HFFc6 (cell line): ENCODE measurements at regions not wholly inside any gene's neighbourhood (a gene's known extent, or its start where the extent isn't known, plus 50 kb on each side); places are given as distances from the start of the nearest gene placed in this dataset.

Experiments used
- DNase-seq: peaks from one replicate; pipeline ENCODE4 v3.0.0-alpha.2; 2018
- H3K27ac Mint-ChIP-seq: 2 replicates; pipeline ENCODE4 v1.8.0; 2020; ENCODE audit warnings: mild to moderate bottlenecking, mixed read lengths
- H3K27me3 Mint-ChIP-seq: 2 replicates; pipeline ENCODE4 v1.8.0; 2021; ENCODE audit warnings: mild to moderate bottlenecking, moderate library complexity, mixed read lengths; ENCODE audit not compliant: insufficient read depth
- H3K36me3 Mint-ChIP-seq: 2 replicates; pipeline ENCODE4 v1.8.0; 2021; ENCODE audit warnings: low read depth, mixed read lengths
- H3K4me1 Mint-ChIP-seq: 2 replicates; pipeline ENCODE4 v1.8.0; 2020; ENCODE audit warnings: low read depth, mixed read lengths
- H3K4me3 Mint-ChIP-seq: 2 replicates; pipeline ENCODE4 v1.8.0; 2020; ENCODE audit warnings: mild to moderate bottlenecking, moderate library complexity, mixed read lengths
- H3K9me3 Mint-ChIP-seq: 2 replicates; pipeline ENCODE4 v1.8.0; 2020; ENCODE audit warnings: mild to moderate bottlenecking, mixed read lengths
- TF ChIP-seq, protein P1 (sequence below): fragments of 200-600 bp; sonication (generic); IDR thresholded peaks from 2 replicates; pipeline ENCODE4 v1.5.0; 2021; ENCODE audit warnings: antibody characterized with exemption, mild to moderate bottlenecking

DNA sequence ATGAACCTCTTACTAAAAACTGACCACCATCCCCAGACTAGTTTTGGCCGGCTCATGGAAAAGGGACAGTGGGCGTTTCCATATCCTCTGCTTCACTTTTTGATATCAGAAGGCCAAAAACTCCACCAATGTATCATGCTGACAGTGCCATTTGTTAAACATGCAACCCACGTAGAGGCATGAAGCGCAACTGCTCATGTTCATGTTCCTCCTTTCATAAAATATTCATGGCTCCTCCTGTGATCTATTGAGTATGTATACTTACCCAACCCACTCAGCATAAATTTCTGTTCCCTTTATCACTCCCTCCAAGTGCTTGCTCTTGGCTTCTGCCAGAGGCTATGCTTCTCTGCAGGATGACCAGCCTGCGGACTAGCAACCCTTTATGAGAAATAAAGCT lies 58.7 kb upstream of the TGFBR2 start:
- Mint-ChIP-seq H3K27ac (no peak overlapping the region), H3K36me3 (peaks cover 10% of the 10 kb centered on the region; the same call in 1 of the 2 replicates), H3K27me3 (peaks cover 4% of the 10 kb centered on the region; the same call in 1 of the 2 replicates), H3K9me3 (peaks cover 11% of the 10 kb centered on the region; the same call in 1 of the 2 replicates), H3K4me3 (no peak overlapping the region), H3K4me1 (peaks cover 21% of the 10 kb centered on the region)
- TF ChIP-seq, protein P1, sequence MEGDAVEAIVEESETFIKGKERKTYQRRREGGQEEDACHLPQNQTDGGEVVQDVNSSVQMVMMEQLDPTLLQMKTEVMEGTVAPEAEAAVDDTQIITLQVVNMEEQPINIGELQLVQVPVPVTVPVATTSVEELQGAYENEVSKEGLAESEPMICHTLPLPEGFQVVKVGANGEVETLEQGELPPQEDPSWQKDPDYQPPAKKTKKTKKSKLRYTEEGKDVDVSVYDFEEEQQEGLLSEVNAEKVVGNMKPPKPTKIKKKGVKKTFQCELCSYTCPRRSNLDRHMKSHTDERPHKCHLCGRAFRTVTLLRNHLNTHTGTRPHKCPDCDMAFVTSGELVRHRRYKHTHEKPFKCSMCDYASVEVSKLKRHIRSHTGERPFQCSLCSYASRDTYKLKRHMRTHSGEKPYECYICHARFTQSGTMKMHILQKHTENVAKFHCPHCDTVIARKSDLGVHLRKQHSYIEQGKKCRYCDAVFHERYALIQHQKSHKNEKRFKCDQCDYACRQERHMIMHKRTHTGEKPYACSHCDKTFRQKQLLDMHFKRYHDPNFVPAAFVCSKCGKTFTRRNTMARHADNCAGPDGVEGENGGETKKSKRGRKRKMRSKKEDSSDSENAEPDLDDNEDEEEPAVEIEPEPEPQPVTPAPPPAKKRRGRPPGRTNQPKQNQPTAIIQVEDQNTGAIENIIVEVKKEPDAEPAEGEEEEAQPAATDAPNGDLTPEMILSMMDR: no peak
- DNase-seq: no peak

DNA sequence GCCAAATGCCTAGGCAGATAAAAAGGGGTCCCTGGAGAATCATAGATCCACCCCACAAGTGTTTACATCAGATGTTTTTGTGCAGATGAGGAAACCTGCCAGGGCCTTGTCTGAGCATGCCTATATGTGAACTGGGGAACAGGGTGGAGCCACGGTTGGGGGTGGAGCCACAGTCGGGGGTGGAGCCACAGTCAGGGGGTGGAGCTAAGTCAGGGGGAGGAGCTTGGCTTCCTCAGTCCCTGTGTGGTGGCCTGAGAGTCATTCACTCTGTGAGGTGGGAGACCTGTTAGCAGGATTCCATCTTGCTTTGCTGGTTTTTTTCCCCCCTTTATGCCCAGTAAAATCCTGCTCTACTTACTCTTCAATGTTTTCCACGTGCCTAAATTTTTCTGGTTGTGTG lies 57.8 kb upstream of the TGFBR2 start:
- Mint-ChIP-seq H3K9me3 (peaks cover 11% of the 10 kb centered on the region; the same call in 1 of the 2 replicates), H3K27me3 (peaks cover 4% of the 10 kb centered on the region; the same call in 1 of the 2 replicates), H3K36me3 (peaks cover 10% of the 10 kb centered on the region; the same call in 1 of the 2 replicates), H3K4me3 (no peak overlapping the region), H3K4me1 (peaks cover 23% of the 10 kb centered on the region), H3K27ac (no peak overlapping the region)
- no peak for DNase-seq
- TF ChIP-seq, protein P1: no peak

DNA sequence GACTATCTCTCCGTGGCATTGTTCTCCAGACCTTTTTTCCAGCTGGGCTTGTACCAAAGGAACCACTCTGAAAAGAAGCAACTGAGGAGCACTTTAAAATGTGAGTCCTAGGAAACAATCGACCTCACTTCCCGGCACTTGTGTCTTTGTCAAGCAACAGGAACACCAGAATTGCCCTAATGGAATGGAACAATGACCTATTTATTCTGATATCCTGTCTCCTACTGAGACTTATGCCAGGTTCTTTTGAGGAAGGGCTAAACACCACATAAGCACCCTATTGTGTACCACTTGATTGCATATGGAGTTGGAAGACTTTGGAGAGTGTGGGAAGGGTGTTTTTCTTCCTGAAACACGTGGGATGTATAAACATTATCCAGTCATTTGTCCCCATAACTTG lies 56.8 kb upstream of the TGFBR2 start:
- Mint-ChIP-seq H3K27ac (no peak overlapping the region), H3K9me3 (peaks cover 11% of the 10 kb centered on the region; the same call in 1 of the 2 replicates)

DNA sequence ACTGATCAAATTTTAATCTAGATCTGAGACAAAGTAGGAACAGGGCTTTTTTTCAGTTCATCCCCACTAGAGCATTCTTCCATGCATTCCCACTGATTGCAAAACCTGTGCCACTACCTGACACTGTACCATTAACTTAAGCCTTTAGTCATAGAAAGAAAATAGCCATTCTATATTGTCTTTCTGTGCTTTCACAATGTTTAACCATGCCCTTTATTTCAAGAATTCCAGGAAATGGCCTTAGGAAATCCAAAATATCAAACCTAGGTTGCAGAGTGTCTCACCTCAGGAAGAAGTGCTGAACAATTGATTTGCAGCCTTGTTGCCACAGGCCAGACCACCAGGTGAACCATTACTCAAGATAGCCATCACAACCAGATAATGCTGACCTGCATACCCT lies 56.2 kb upstream of the TGFBR2 start:
- H3K27ac Mint-ChIP-seq: no peak overlapping the region

More for the DNA sequence above, 56.8 kb upstream of the TGFBR2 start:
- DNase-seq: no peak
- peaks cover 23% of the 10 kb centered on the region for H3K4me1 Mint-ChIP-seq
- TF ChIP-seq, protein P1: no peak
- H3K4me3 Mint-ChIP-seq: no peak overlapping the region
- H3K36me3 Mint-ChIP-seq: peaks cover 10% of the 10 kb centered on the region; the same call in 1 of the 2 replicates
- H3K27me3 Mint-ChIP-seq: peaks cover 4% of the 10 kb centered on the region; the same call in 1 of the 2 replicates

DNA sequence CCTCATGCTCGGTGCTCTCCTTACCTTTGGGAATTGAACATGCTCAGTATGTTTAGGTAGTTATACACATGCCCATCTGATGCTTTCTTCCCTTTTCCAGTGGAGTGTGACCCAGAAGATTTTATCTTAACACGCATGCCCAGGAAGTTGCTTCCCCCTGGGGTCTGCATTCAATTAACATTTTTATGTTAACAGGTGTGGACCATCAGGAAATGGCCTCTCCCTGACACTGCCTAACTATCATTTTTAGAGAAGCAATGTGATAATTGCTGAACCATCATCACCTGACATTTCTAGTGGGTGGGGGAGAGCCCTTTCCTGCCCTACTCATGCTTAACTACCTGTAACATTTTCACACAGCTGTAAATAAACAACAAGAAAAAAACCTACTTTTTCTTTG lies 55.1 kb upstream of the TGFBR2 start:
- H3K27ac Mint-ChIP-seq: no peak overlapping the region
- H3K27me3 Mint-ChIP-seq: peaks cover 4% of the 10 kb centered on the region; the same call in 1 of the 2 replicates
- peaks cover 12% of the 10 kb centered on the region for H3K4me1 Mint-ChIP-seq
- TF ChIP-seq, protein P1: no peak
- DNase-seq: no peak
- peaks cover 11% of the 10 kb centered on the region; the same call in 1 of the 2 replicates for H3K9me3 Mint-ChIP-seq
- H3K4me3 Mint-ChIP-seq: no peak overlapping the region
- H3K36me3 Mint-ChIP-seq: peaks cover 10% of the 10 kb centered on the region; the same call in 1 of the 2 replicates

More for the DNA sequence above, 56.2 kb upstream of the TGFBR2 start:
- DNase-seq: no peak
- Mint-ChIP-seq H3K36me3 (peaks cover 10% of the 10 kb centered on the region; the same call in 1 of the 2 replicates), H3K27me3 (peaks cover 4% of the 10 kb centered on the region; the same call in 1 of the 2 replicates), H3K4me1 (peaks cover 16% of the 10 kb centered on the region), H3K4me3 (no peak overlapping the region), H3K9me3 (peaks cover 11% of the 10 kb centered on the region; the same call in 1 of the 2 replicates)
- TF ChIP-seq, protein P1: no peak
